ENCODE measurements at regions not wholly inside any gene's neighbourhood (a gene's known extent, or its start where the extent isn't known, plus 50 kb on each side); places are given as distances from the start of the nearest gene placed in this dataset.

GRCh38 chr13:71306821-71307220 lies 560.2 kb downstream of the DACH1 start:
- ChIA-PET CTCF (no interaction called here), POLR2A (no interaction called here)
- H3K27me3 ChIP-seq (ENCODE audit: control insufficient read depth, insufficient read depth, low read length), result no peaks in the 10 kb centered on the region
- no peak overlapping the region for H3K27ac ChIP-seq (ENCODE audit: low read depth, low read length)
- H3K4me3 ChIP-seq (ENCODE audit: low read depth, low read length), result no peak overlapping the region
- no peaks in the 10 kb centered on the region for H3K9me3 ChIP-seq (ENCODE audit: control insufficient read depth, insufficient read depth, low read length)
- DNase-seq (ENCODE audit: low read depth, low spot score), result no peak
- TF ChIP-seq, protein P1, sequence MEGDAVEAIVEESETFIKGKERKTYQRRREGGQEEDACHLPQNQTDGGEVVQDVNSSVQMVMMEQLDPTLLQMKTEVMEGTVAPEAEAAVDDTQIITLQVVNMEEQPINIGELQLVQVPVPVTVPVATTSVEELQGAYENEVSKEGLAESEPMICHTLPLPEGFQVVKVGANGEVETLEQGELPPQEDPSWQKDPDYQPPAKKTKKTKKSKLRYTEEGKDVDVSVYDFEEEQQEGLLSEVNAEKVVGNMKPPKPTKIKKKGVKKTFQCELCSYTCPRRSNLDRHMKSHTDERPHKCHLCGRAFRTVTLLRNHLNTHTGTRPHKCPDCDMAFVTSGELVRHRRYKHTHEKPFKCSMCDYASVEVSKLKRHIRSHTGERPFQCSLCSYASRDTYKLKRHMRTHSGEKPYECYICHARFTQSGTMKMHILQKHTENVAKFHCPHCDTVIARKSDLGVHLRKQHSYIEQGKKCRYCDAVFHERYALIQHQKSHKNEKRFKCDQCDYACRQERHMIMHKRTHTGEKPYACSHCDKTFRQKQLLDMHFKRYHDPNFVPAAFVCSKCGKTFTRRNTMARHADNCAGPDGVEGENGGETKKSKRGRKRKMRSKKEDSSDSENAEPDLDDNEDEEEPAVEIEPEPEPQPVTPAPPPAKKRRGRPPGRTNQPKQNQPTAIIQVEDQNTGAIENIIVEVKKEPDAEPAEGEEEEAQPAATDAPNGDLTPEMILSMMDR (IDR thresholded peaks at IDR 0.05; ENCODE audit: low read depth, low read length), result no peak

- TF ChIP-seq, protein P1 (IDR thresholded peaks at IDR 0.05; ENCODE audit: low read depth, low read length), result no peak
- Histone ChIP-seq H3K27me3 (ENCODE audit: control insufficient read depth, insufficient read depth, low read length) (no peaks in the 10 kb centered on the region), H3K9me3 (ENCODE audit: control insufficient read depth, insufficient read depth, low read length) (no peaks in the 10 kb centered on the region), H3K27ac (ENCODE audit: low read depth, low read length) (no peak overlapping the region), H3K4me3 (ENCODE audit: low read depth, low read length) (no peak overlapping the region)
- CTCF ChIA-PET, result no interaction called here
- no peak for DNase-seq (ENCODE audit: low read depth, low spot score)
- POLR2A ChIA-PET, result no interaction called here
Observed at GRCh38 chr13:71304861-71305260, 562.1 kb downstream of the DACH1 start.

DNA sequence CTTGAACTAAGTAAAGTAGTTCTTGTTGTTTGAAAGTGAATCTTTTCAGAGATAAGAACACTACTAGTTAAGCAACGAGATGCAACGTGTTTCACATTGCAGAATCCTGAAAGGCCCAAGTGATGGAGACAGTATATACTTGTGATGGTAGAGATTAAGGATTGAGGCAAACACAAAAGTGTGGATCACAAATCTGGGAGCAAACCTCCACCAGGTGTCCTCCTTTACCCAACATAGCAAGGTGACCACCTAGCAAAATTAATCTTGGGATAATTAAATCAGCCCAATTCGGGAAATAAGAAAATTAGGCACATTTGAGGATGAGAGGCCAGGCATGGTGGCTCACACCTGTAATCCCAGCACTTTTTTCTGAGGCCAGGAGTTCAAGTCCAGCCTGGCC lies 563.9 kb downstream of the DACH1 start:
- Histone ChIP-seq H3K27me3 (ENCODE audit: control insufficient read depth, insufficient read depth, low read length) (no peaks in the 10 kb centered on the region), H3K9me3 (ENCODE audit: control insufficient read depth, insufficient read depth, low read length) (no peaks in the 10 kb centered on the region), H3K4me3 (ENCODE audit: low read depth, low read length) (no peak overlapping the region), H3K27ac (ENCODE audit: low read depth, low read length) (no peak overlapping the region)
- TF ChIP-seq, protein P1 (IDR thresholded peaks at IDR 0.05; ENCODE audit: low read depth, low read length), result no peak
- ChIA-PET POLR2A (no interaction called here), CTCF (no interaction called here)
- DNase-seq (ENCODE audit: low read depth, low spot score), result no peak

- TF ChIP-seq, protein P1 (IDR thresholded peaks at IDR 0.05; ENCODE audit: low read depth, low read length), result no peak
- ChIA-PET CTCF (no interaction called here), POLR2A (no interaction called here)
Observed at GRCh38 chr13:71300602-71301001, 566.4 kb downstream of the DACH1 start.

GRCh38 chr13:71291842-71292146 lies 575.2 kb downstream of the DACH1 start:
- DNase-seq (ENCODE audit: low read depth, low spot score), result no peak
- no peaks in the 10 kb centered on the region for H3K27me3 ChIP-seq (ENCODE audit: control insufficient read depth, insufficient read depth, low read length)
- H3K4me3 ChIP-seq (ENCODE audit: low read depth, low read length), result no peak overlapping the region
- H3K9me3 ChIP-seq (ENCODE audit: control insufficient read depth, insufficient read depth, low read length), result no peaks in the 10 kb centered on the region
- ChIA-PET POLR2A (no interaction called here), CTCF (no interaction called here)
- TF ChIP-seq, protein P1 (IDR thresholded peaks at IDR 0.05; ENCODE audit: low read depth, low read length), result no peak
- no peak overlapping the region for H3K27ac ChIP-seq (ENCODE audit: low read depth, low read length)

More at GRCh38 chr13:71300602-71301001, 566.4 kb downstream of the DACH1 start:
- no peaks in the 10 kb centered on the region for H3K9me3 ChIP-seq (ENCODE audit: control insufficient read depth, insufficient read depth, low read length)
- H3K4me3 ChIP-seq (ENCODE audit: low read depth, low read length), result no peak overlapping the region
- H3K27me3 ChIP-seq (ENCODE audit: control insufficient read depth, insufficient read depth, low read length), result no peaks in the 10 kb centered on the region
- H3K27ac ChIP-seq (ENCODE audit: low read depth, low read length), result no peak overlapping the region
- no peak for DNase-seq (ENCODE audit: low read depth, low spot score)
